ENCODE measurements at regions not wholly inside any gene's neighbourhood (a gene's known extent, or its start where the extent isn't known, plus 50 kb on each side); places are given as distances from the start of the nearest gene placed in this dataset.
A peak's percentile ranks its signal among the peaks of the same experiment; 100 is the strongest.

DNA sequence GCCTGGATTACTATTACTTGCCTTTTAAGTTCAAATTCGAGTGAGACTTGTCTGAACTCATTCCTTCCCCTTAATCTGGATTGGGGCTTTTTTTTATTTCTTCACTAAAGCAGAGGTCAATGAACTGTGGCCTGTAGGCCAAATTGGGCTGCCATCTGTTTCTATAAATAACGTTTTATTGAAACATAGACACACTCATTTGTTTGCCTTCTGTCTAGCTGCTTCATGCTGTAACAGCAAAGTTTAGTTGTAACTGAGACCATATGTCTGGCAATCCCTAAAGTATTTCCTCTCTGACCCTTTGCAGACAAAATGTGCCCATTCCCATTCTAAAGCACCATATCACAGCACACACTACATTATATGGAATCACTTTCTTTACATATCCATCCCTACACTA is 207.9 kb upstream of the ISX start:
- Histone ChIP-seq H3K4me3 (no peak overlapping the region), H3K27ac (no peak overlapping the region), H3K36me3 (no peaks in the 10 kb centered on the region), H3K27me3 (no peaks in the 10 kb centered on the region), H3K9me3 (peaks cover 0 to 6% (median 0%) of the 10 kb centered on the region in 12 donors), H3K4me1 (no peaks in the 10 kb centered on the region)
- intact Hi-C loops (cut with DNase I), result loop anchor here in 1 of 10 donors (10.0 kb wide), 1 partner anchor 83 kb away; no protein-coding TSS in a partner anchor
- WGBS, 4 donors, result 48 to 59% (median 49%) methylated on average over 2 of the region's 2 CpGs
- TF ChIP-seq POLR2A (IDR thresholded peaks at IDR 0.05) (no peak), CTCF (IDR thresholded peaks at IDR 0.05) (no peak)
- no peak for DNase-seq
- no peak for ATAC-seq

DNA sequence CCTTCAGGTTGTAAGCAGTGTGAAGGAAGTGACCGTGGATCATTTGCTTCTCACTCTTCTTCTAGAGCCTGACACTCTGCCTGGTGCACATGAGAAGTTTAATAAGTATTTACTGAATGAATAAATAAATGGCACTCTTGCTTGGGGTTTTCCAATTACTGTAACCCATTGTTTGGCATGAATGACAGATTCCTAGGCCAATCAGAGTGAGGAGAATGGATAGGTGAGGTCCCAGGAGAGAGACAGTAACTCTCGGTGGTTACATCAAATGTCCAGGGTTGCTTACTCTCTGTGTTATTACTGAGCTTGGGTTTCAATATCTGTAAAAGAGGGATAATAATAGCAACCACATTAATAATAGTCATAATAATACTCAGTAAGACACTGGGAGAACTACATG is 204.2 kb upstream of the ISX start:
- H3K36me3 ChIP-seq, result no peaks in the 10 kb centered on the region
- intact Hi-C loops (cut with DNase I), result no loop called here
- H3K27me3 ChIP-seq, result no peaks in the 10 kb centered on the region
- no peak overlapping the region for H3K4me3 ChIP-seq
- ATAC-seq, result no peak
- no peak overlapping the region for H3K27ac ChIP-seq
- no peaks in the 10 kb centered on the region for H3K4me1 ChIP-seq
- WGBS, 4 donors, result 81 to 87% (median 85%) methylated on average over 2 of the region's 2 CpGs
- peaks cover 0 to 6% (median 0%) of the 10 kb centered on the region in 12 donors for H3K9me3 ChIP-seq
- no peak for TF ChIP-seq POLR2A (IDR thresholded peaks at IDR 0.05)
- no peak for TF ChIP-seq CTCF (IDR thresholded peaks at IDR 0.05)
- DNase-seq, result no peak

- Histone ChIP-seq H3K27ac (no peak overlapping the region), H3K36me3 (no peaks in the 10 kb centered on the region), H3K4me1 (no peaks in the 10 kb centered on the region), H3K4me3 (no peak overlapping the region), H3K27me3 (peaks cover 0 to 5% (median 0%) of the 10 kb centered on the region in 9 donors), H3K9me3 (no peaks in the 10 kb centered on the region)
- WGBS, 4 donors, result 43 to 69% (median 52%) methylated on average over 4 of the region's 4 CpGs
- TF ChIP-seq CTCF (IDR thresholded peaks at IDR 0.05) (no peak), POLR2A (IDR thresholded peaks at IDR 0.05) (no peak)
- no peak for DNase-seq
- intact Hi-C loops (cut with DNase I), result no loop called here
- no peak for ATAC-seq
These were observed 199.9 kb upstream of the ISX start for GRCh38 chr22:34866081-34866480.

DNA sequence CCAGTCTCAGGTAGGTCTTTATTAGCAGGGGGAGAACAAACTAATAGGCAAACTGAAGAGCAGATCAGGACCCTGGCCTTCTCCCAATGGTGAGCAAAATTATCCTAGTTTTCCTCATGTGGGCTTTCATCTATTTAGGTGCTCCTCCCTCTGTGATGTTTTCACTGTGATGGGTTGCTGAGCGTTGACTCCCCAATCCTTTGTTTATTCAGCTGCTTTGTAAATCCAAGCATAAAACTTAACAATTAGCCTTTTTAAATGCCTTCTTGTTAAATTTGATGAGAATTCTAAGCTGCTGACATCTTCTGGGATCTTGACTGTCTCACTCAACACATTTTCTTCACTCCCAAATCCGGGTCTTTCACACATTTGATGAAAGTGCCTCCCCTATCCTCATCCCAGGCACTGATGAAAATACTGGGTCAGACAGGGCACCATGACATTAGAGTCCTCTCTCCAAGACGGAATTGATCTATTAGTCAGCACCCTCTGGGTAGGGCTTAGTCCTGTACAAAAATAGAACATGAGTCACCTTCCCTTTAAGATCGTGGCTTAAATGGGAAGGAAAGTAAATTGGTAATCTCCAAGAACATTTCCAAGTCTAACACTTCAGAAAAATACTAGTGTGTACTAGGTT is 199.3 kb upstream of the ISX start:
- Histone ChIP-seq H3K4me3 (no peak overlapping the region), H3K9me3 (no peaks in the 10 kb centered on the region), H3K36me3 (no peaks in the 10 kb centered on the region), H3K27me3 (peaks cover 0 to 5% (median 0%) of the 10 kb centered on the region in 9 donors), H3K4me1 (no peaks in the 10 kb centered on the region), H3K27ac (no peak overlapping the region)
- 20 to 29% (median 26%) methylated on average over 4 of the region's 4 CpGs for WGBS, 4 donors
- TF ChIP-seq CTCF (IDR thresholded peaks at IDR 0.05), result no peak
- no peak for TF ChIP-seq POLR2A (IDR thresholded peaks at IDR 0.05)
- DNase-seq (no peak), ATAC-seq (peak in 2 of 4 donors; percentile 52 to 65)
- intact Hi-C loops (cut with DNase I), result no loop called here

All from heart left ventricle (tissue), 16 donors.